Colon (tissue), 2 donors: ENCODE measurements at regions not wholly inside any gene's neighbourhood (a gene's known extent, or its start where the extent isn't known, plus 50 kb on each side); places are given as distances from the start of the nearest gene placed in this dataset.

ENCODE experiments used
- FAIRE-seq: peaks from 2 replicates; lab custom pipeline; 2012; peaks lifted over from hg19 to GRCh38; lab: Jason Lieb, UNC
- donor health status: control.
- donor health status: control.

DNA sequence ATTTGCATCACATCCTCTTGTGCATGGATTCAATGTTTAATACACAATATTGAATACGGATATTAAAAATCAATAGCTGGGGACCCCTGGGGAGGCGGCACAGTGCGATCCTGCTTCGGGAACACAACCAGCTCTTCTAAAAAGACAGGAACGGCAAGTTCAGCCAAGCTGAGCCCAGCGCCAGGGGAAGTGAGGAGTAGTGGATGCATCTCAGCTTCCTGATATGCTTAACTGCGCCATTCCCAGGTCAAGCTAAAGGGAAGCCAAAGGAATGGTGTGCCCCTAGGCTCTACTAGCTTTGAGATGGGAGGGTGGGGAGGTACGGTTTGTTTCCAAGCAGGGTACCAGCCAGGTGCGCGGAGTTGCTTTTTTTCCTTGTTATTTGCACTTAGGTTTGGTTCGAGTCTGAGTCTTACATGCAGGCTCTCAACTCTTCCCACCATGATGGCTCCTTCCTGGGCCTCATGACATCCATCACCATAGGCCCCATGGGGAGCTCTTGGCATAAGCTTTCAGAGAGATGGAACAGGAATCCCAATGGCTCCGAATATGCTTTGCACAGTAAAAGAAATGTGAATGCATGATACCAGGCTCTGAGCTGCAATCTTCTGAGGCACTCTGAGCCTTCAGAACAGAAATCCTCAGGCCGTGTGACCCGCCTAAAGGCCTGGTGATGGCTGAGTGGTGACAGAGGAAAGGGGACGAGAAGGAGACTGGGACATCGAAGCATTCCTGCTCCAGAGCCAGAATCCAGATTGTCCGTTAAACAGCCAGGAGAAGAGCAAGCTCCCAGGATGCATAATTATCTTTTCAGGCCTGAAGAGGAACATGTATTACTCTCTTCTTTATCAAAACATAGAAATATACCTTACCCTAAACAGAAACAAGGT, 51.8 kb upstream of the BCOR start:
- FAIRE-seq = no peak

DNA sequence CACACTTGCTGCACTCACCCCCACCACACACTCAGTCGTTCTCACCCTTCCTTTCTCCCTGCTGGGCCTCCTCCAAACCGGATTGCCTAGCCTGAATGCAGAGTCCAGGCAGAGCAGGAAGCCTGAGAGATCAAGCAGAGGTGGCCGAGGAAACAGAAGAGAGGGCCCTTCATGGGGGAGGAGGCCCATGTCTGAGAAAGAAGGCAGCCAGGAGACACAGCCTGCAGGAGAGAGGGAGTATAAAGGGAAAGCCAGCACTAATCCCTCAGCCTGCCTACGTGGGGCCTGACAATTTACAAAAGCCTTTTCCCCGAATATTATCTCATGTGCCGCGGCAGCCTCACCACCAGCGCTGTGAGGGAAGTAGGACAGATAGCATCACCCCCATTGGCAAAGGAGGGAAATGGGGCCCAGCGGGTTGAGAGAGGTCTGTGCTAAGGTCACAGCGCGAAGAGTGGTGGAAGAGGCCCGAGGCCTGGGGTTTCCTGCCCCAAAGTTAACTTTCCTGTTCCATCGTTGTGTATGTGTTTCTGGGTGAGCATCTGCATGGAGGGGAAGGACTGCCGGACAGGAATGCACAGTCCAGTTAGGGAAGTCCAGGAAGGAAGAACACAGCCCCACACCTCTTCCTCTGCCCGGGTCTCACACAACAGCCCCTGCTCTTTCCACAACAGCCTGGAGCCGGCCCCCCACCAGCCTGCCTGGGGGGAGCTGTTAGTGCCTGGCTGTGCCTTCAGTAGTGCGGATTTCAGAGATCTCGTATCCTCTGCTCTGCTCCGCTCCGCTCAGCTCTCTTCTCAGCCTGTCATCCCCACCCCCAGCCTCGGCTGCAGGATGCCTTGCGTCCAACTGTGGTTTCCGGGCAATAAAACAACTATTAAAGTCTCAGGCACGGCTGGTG, 50.9 kb upstream of the BCOR start:
- no peak for FAIRE-seq

DNA sequence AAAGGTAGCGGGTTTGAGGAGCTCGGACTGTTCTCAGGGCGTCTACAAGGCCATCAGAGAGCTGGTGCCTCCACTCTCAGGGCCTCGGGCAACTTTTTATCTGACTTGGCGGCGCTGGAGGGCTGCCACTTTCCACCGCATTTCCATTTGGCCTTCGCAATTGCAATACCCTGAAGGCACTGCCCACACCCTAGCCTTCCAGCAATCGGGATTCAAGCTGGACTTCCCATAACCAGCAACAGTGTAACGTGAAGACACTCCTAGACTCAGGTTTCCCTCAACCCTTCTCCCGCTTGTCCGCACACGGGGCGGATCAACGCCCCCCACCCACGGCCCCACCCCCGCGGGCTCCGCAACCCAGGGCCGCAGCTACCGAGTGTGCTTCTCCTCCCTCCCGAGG, 50.2 kb upstream of the BCOR start:
- no peak for FAIRE-seq
